ENCODE measurements at regions not wholly inside any gene's neighbourhood (a gene's known extent, or its start where the extent isn't known, plus 50 kb on each side); places are given as distances from the start of the nearest gene placed in this dataset.

- DNase-seq (ENCODE audit: extremely low read depth in 1 of 4, low spot score in 3 of 4) (no peak), FAIRE-seq (no peak), ATAC-seq (no peak)
- H3K4me2 ChIP-seq (ENCODE audit: insufficient read depth, low read length) = no peak overlapping the region
- ChIA-PET CTCF (ENCODE audit: low intra/inter-chr PET ratio) (no interaction called here), POLR2A (no interaction called here)
- H3K27ac ChIP-seq (ENCODE audit: extremely low read depth, low read depth, low read length) = no peak overlapping the region
- no peaks in the 10 kb centered on the region for H4K20me1 ChIP-seq (replicated peaks; ENCODE audit: control insufficient read depth, insufficient read depth, low read length)
- no peaks in the 10 kb centered on the region; a peak in 1 of 5 replicates for H3K4me1 ChIP-seq (replicated peaks in 1 of 2; ENCODE audit: control insufficient read depth in 2 of 2, insufficient read depth in 2 of 2, low read length in 2 of 2)
- no peak overlapping the region for H3K4me3 ChIP-seq
- BruUV-seq (replicated peaks) = no TSS peak
- peak overlapping the region; percentile 39; the same call in 1 of the 2 replicates for H2AFZ ChIP-seq (ENCODE audit: low read depth, low read length)
- no peaks in the 10 kb centered on the region for H3K27me3 ChIP-seq (ENCODE audit: control insufficient read depth in 2 of 2, insufficient read depth in 2 of 2, low read length in 2 of 2)
- in situ Hi-C loops (cut with MboI) (no loop called here), intact Hi-C loops (cut with micrococcal nuclease) (no loop called here)
- H3K36me3 ChIP-seq (ENCODE audit: control insufficient read depth, insufficient read depth, low read length) = no peaks in the 10 kb centered on the region
- WGBS (ENCODE audit: insufficient coverage, low coverage, missing lambda C conversion rate) = 10% methylated on average over 6 of the region's 9 CpGs
- H3K9me3 ChIP-seq (replicated peaks; ENCODE audit: control insufficient read depth, insufficient read depth, low read depth, low read length) = no peaks in the 10 kb centered on the region
- no peak overlapping the region for H3K9ac ChIP-seq (ENCODE audit: insufficient read depth in 1 of 2, low read depth in 2 of 2, low read length in 2 of 2)
- no peaks in the 10 kb centered on the region for H3K79me2 ChIP-seq (ENCODE audit: control insufficient read depth, insufficient read depth, low read length)
- H3K9me1 ChIP-seq (ENCODE audit: control insufficient read depth, insufficient read depth, low read length) = no peaks in the 10 kb centered on the region
- TF ChIP-seq DIDO1 (tag; IDR thresholded peaks at IDR 0.05; ENCODE audit: low read depth) (no peak), ASH1L (IDR thresholded peaks at IDR 0.05; ENCODE audit: borderline replicate concordance, low read depth, partially characterized antibody) (no peak), KAT2B (IDR thresholded peaks at IDR 0.05; ENCODE audit: low read depth, low read length) (no peak), CREBBP (IDR thresholded peaks at IDR 0.05; ENCODE audit: low read depth, low read length) (no peak), CLOCK (CRISPR knock-in tag; IDR thresholded peaks at IDR 0.05; ENCODE audit: borderline replicate concordance) (no peak), HSF4 (CRISPR knock-in tag; IDR thresholded peaks at IDR 0.05; ENCODE audit: borderline replicate concordance) (no peak), NR2C2 (CRISPR knock-in tag; IDR thresholded peaks at IDR 0.05) (no peak), NR2C2 (tag; IDR thresholded peaks at IDR 0.05) (no peak), TAF7 (tag; IDR thresholded peaks at IDR 0.05) (no peak), PYGO2 (tag; IDR thresholded peaks at IDR 0.05) (no peak), ZNF408 (CRISPR knock-in tag; IDR thresholded peaks at IDR 0.05; ENCODE audit: low read depth) (no peak), JUN (IDR thresholded peaks at IDR 0.05; ENCODE audit: borderline replicate concordance, low read depth, low read length) (no peak), JUN (CRISPR knock-in tag; IDR thresholded peaks at IDR 0.05; ENCODE audit: borderline replicate concordance) (no peak), SLC30A9 (CRISPR knock-in tag; IDR thresholded peaks at IDR 0.05) (no peak), RAD51 (IDR thresholded peaks at IDR 0.05; ENCODE audit: borderline replicate concordance, low read depth) (no peak), TAF1 (IDR thresholded peaks at IDR 0.05; ENCODE audit: control insufficient read depth, extremely low read depth, insufficient read depth, low read length, severe bottlenecking) (no peak), SMARCC2 (IDR thresholded peaks at IDR 0.05; ENCODE audit: low read depth) (no peak), ELK1 (CRISPR knock-in tag; IDR thresholded peaks at IDR 0.05) (no peak), MYC (IDR thresholded peaks at IDR 0.05; ENCODE audit: low read depth, low read length) (no peak), MYC (CRISPR knock-in tag; IDR thresholded peaks at IDR 0.05; ENCODE audit: borderline replicate concordance, low read depth) (no peak)
Observed at GRCh38 chr13:108361769-108362168, 92.3 kb downstream of the TNFSF13B start.

Measured in K562 (cell line).